Type B pancreatic cell (in vitro differentiated cells): ENCODE measurements at regions not wholly inside any gene's neighbourhood (a gene's known extent, or its start where the extent isn't known, plus 50 kb on each side); places are given as distances from the start of the nearest gene placed in this dataset.

Source experiments
- DNase-seq: peaks from one replicate; pipeline ENCODE4 v3.0.0; 2021; ENCODE audit warnings: mixed read lengths; ENCODE audit not compliant: unreplicated experiment; ENCODE audit errors: extremely low spot score
- H3K27ac Mint-ChIP-seq: 2 replicates; pipeline ENCODE4 v1.8.0; 2021; ENCODE audit warnings: mild to moderate bottlenecking, mixed read lengths
- H3K27me3 Mint-ChIP-seq: 2 replicates; pipeline ENCODE4 v1.8.0; 2021; ENCODE audit warnings: mixed read lengths
- H3K36me3 Mint-ChIP-seq: 2 replicates; pipeline ENCODE4 v1.8.0; 2021; ENCODE audit warnings: mixed read lengths
- H3K4me1 Mint-ChIP-seq: one replicate; pipeline ENCODE4 v1.8.0; 2021; ENCODE audit warnings: mixed read lengths; ENCODE audit not compliant: unreplicated experiment
- H3K4me3 Mint-ChIP-seq: 2 replicates; pipeline ENCODE4 v1.8.0; 2021; ENCODE audit warnings: mild to moderate bottlenecking, mixed read lengths
- H3K9me3 Mint-ChIP-seq: 2 replicates; pipeline ENCODE4 v1.8.0; 2021; ENCODE audit warnings: mixed read lengths
- TF ChIP-seq, protein P1 (sequence below): fragments of 200-600 bp; sonication (generic); conservative IDR thresholded peaks from 2 replicates; pipeline ENCODE4 v1.5.0; 2021; ENCODE audit warnings: antibody characterized with exemption, mild to moderate bottlenecking

DNA sequence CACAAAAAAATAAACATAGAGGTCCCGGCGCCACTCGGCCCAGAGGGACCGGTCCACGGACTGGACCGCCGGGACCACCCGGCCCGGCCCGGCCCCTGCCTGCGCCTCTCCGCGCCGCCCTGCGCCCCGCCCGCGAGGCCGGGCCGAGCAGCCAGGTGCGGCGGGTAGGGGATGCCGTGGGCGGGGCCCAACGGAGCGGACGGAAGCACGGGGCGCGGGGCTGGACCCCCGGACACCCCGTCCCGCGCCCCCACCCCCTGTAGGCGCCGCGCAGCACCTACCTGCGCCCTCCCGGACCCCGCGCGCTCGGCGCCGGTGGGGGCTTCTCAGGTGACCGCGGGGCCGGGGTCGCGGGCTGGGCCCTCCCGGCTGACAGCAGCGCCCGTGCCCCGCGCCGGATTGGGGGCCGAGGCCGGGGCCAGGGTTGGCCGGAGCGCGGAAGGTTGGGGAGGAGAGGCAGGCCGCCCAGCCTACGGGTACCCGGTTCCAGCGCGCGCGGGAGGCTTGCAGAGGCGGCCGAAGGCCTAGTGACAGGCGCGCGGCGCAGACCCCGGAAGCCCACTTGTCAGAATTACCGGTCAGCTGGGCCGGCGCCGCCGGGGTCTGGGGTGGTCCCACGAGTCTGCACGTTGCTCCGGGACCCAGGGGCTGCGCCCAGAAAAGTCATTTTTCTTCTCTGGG lies 351.9 kb upstream of the CAMK1G start:
- no peak for DNase-seq
- peaks cover 10% of the 10 kb centered on the region for H3K9me3 Mint-ChIP-seq
- TF ChIP-seq, protein P1, sequence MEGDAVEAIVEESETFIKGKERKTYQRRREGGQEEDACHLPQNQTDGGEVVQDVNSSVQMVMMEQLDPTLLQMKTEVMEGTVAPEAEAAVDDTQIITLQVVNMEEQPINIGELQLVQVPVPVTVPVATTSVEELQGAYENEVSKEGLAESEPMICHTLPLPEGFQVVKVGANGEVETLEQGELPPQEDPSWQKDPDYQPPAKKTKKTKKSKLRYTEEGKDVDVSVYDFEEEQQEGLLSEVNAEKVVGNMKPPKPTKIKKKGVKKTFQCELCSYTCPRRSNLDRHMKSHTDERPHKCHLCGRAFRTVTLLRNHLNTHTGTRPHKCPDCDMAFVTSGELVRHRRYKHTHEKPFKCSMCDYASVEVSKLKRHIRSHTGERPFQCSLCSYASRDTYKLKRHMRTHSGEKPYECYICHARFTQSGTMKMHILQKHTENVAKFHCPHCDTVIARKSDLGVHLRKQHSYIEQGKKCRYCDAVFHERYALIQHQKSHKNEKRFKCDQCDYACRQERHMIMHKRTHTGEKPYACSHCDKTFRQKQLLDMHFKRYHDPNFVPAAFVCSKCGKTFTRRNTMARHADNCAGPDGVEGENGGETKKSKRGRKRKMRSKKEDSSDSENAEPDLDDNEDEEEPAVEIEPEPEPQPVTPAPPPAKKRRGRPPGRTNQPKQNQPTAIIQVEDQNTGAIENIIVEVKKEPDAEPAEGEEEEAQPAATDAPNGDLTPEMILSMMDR = no peak
- H3K36me3 Mint-ChIP-seq = peaks cover 4% of the 10 kb centered on the region
- no peak overlapping the region for H3K27ac Mint-ChIP-seq
- H3K27me3 Mint-ChIP-seq = no peaks in the 10 kb centered on the region
- H3K4me1 Mint-ChIP-seq = no peaks in the 10 kb centered on the region
- no peak overlapping the region for H3K4me3 Mint-ChIP-seq

- TF ChIP-seq, protein P1 = no peak
- Mint-ChIP-seq H3K9me3 (peaks cover 10% of the 10 kb centered on the region), H3K4me3 (no peak overlapping the region), H3K27ac (no peak overlapping the region), H3K36me3 (peaks cover 4% of the 10 kb centered on the region), H3K4me1 (no peaks in the 10 kb centered on the region), H3K27me3 (no peaks in the 10 kb centered on the region)
- DNase-seq = no peak
Observed at GRCh38 chr1:209232197-209232596, 351.3 kb upstream of the CAMK1G start.

GRCh38 chr1:209232759-209233158 lies 350.8 kb upstream of the CAMK1G start:
- peaks cover 4% of the 10 kb centered on the region for H3K36me3 Mint-ChIP-seq

DNA sequence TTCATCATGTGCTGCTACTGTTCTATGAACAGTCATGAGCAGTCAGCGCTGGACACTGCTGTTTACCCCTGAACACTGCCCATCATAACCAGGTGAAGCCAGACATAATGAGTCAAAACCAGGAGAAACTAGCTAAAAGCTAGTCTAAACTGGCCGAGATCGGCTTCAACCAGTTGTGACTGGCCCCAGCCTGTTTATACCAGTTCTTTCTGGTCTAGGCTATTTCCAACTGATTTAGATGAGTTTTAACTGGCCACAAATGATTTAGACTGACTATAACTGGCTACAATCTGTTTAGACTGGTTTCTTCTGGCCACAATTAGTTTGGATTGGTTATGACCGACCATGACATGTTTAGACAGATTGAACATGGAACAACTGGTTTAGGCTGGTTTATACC lies 348.3 kb upstream of the CAMK1G start:
- DNase-seq = no peak
- peaks cover 4% of the 10 kb centered on the region for H3K36me3 Mint-ChIP-seq
- TF ChIP-seq, protein P1 = no peak
- H3K4me3 Mint-ChIP-seq = no peak overlapping the region
- peaks cover 6% of the 10 kb centered on the region for H3K27me3 Mint-ChIP-seq
- no peaks in the 10 kb centered on the region for H3K4me1 Mint-ChIP-seq
- H3K9me3 Mint-ChIP-seq = peaks cover 5% of the 10 kb centered on the region
- H3K27ac Mint-ChIP-seq = no peak overlapping the region

More at GRCh38 chr1:209232759-209233158, 350.8 kb upstream of the CAMK1G start:
- Mint-ChIP-seq H3K4me1 (no peaks in the 10 kb centered on the region), H3K9me3 (peaks cover 10% of the 10 kb centered on the region), H3K27ac (no peak overlapping the region), H3K27me3 (peaks cover under 1% of the 10 kb centered on the region), H3K4me3 (no peak overlapping the region)
- no peak for DNase-seq
- TF ChIP-seq, protein P1 = no peak

GRCh38 chr1:209238356-209238755 lies 345.2 kb upstream of the CAMK1G start:
- H3K9me3 Mint-ChIP-seq = no peaks in the 10 kb centered on the region
- TF ChIP-seq, protein P1 = no peak
- H3K27me3 Mint-ChIP-seq = peaks cover 15% of the 10 kb centered on the region
- H3K4me3 Mint-ChIP-seq = no peak overlapping the region
- H3K36me3 Mint-ChIP-seq = no peaks in the 10 kb centered on the region
- no peaks in the 10 kb centered on the region for H3K4me1 Mint-ChIP-seq
- no peak for DNase-seq
- no peak overlapping the region for H3K27ac Mint-ChIP-seq
